Panc1 (cell line): ENCODE measurements at regions not wholly inside any gene's neighbourhood (a gene's known extent, or its start where the extent isn't known, plus 50 kb on each side); places are given as distances from the start of the nearest gene placed in this dataset.

Experiments used
- POLR2AphosphoS5 ChIP-seq: IDR thresholded peaks from 2 replicates; pipeline ENCODE4 v1.6.1; 2012; ENCODE audit warnings: mild to moderate bottlenecking, low read depth, low read length, moderate library complexity
- TF ChIP-seq, protein P1 (sequence below): fragments of 450-650 bp; IDR thresholded peaks from 2 replicates; pipeline ENCODE4 v1.5.1; 2017; ENCODE audit warnings: mild to moderate bottlenecking

DNA sequence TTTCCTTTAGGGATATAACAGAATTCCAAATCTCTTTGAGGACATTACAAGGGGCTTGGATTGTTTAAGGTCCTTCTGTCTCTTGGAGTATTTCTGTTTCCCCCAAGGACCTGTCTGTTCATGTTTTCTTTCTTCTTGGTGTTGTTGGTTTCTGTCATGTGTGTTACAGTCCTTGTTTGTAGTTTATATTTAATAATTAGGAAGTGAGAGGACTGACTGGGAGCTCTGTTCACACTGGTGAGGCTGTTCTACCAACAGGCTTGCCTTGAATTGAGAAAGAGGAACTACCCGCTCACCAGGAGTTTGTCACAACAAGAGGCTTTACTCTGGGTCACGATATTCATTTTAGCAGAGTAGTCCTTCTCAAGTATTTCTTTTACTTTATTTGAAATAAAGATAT is 119.2 kb upstream of the SV2C start:
- TF ChIP-seq, protein P1, sequence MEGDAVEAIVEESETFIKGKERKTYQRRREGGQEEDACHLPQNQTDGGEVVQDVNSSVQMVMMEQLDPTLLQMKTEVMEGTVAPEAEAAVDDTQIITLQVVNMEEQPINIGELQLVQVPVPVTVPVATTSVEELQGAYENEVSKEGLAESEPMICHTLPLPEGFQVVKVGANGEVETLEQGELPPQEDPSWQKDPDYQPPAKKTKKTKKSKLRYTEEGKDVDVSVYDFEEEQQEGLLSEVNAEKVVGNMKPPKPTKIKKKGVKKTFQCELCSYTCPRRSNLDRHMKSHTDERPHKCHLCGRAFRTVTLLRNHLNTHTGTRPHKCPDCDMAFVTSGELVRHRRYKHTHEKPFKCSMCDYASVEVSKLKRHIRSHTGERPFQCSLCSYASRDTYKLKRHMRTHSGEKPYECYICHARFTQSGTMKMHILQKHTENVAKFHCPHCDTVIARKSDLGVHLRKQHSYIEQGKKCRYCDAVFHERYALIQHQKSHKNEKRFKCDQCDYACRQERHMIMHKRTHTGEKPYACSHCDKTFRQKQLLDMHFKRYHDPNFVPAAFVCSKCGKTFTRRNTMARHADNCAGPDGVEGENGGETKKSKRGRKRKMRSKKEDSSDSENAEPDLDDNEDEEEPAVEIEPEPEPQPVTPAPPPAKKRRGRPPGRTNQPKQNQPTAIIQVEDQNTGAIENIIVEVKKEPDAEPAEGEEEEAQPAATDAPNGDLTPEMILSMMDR, result no peak
- no peak for TF ChIP-seq POLR2AphosphoS5
